AG04450 (cell line): ENCODE measurements at regions not wholly inside any gene's neighbourhood (a gene's known extent, or its start where the extent isn't known, plus 50 kb on each side); places are given as distances from the start of the nearest gene placed in this dataset.
"Not testable (repeated sequence)": the region's sequence is repeated elsewhere in the genome, so short reads cannot be mapped to it uniquely, and the experiment has no call there.

ENCODE experiments used
- CTCF ChIA-PET: fragments of 300-600, 350-600 bp; formaldehyde crosslinking; extraction: SDS; loops from one replicate; lab custom pipeline; 2022; ENCODE audit warnings: antibody characterized with exemption, inconsistent platforms; lab: Charles Lee
- POLR2A ChIA-PET: fragments of 350-600 bp; formaldehyde crosslinking; extraction: SDS; loops from one replicate; lab custom pipeline; 2021; ENCODE audit warnings: antibody characterized with exemption, inconsistent platforms; lab: Yijun Ruan, JAX
- DNase-seq: peaks from one replicate; pipeline ENCODE4 v3.0.0-alpha.2; 2011; ENCODE audit warnings: low read depth, low spot score
- H3K27ac ChIP-seq: one replicate; pipeline ENCODE4 v1.5.1; 2012; ENCODE audit warnings: low read depth, low read length, control low read depth
- H3K27me3 ChIP-seq: one replicate; pipeline ENCODE4 v1.6.0; 2012; ENCODE audit warnings: low read length; ENCODE audit not compliant: control insufficient read depth, insufficient read depth
- H3K4me3 ChIP-seq: 2 replicates; pipeline ENCODE4 v1.5.1; 2011; ENCODE audit warnings: mild to moderate bottlenecking, low read depth, low read length, control low read depth
- H3K9me3 ChIP-seq: 2 replicates; pipeline ENCODE4 v1.5.1; 2012; ENCODE audit warnings: low read length; ENCODE audit not compliant: control insufficient read depth, insufficient read depth
- TF ChIP-seq, protein P1 (sequence below): IDR thresholded peaks from 2 replicates; pipeline ENCODE4 v1.5.1; 2011; ENCODE audit warnings: low read depth, low read length, control low read depth, inconsistent platforms

DNA sequence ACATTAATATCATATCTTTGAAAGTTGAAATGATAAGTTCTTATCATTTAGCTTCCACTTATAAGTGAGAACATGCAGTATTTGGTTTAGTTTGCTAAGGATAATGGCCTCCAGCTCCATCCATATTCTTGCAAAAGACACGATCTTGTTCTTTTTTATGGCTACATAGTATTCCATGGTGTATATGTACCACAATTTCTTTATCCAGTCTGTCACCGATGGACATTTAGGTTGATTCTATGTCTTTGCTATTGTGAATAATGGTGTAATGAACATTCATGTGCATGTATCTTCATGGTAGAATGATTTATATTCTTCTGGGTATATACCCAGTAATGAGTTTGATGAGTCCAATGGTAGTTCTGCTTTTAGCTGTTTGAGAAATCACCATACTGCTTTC, 135.0 kb upstream of the PRR16 start:
- ChIA-PET CTCF (interaction anchor here (0.5 kb wide), 1 partner anchor 35 kb away, joined by 3 read pairs; no protein-coding TSS in a partner anchor), POLR2A (interaction anchor here (0.6 kb wide), 1 partner anchor 190 kb away, joined by 4 read pairs; no protein-coding TSS in a partner anchor)
- H3K4me3 ChIP-seq, result no peak overlapping the region
- H3K27ac ChIP-seq, result no peak overlapping the region
- H3K27me3 ChIP-seq, result no peaks in the 10 kb centered on the region
- DNase-seq, result no peak
- H3K9me3 ChIP-seq, result peaks cover 3% of the 10 kb centered on the region; the same call in 1 of the 2 replicates
- TF ChIP-seq, protein P1, sequence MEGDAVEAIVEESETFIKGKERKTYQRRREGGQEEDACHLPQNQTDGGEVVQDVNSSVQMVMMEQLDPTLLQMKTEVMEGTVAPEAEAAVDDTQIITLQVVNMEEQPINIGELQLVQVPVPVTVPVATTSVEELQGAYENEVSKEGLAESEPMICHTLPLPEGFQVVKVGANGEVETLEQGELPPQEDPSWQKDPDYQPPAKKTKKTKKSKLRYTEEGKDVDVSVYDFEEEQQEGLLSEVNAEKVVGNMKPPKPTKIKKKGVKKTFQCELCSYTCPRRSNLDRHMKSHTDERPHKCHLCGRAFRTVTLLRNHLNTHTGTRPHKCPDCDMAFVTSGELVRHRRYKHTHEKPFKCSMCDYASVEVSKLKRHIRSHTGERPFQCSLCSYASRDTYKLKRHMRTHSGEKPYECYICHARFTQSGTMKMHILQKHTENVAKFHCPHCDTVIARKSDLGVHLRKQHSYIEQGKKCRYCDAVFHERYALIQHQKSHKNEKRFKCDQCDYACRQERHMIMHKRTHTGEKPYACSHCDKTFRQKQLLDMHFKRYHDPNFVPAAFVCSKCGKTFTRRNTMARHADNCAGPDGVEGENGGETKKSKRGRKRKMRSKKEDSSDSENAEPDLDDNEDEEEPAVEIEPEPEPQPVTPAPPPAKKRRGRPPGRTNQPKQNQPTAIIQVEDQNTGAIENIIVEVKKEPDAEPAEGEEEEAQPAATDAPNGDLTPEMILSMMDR, result no peak

DNA sequence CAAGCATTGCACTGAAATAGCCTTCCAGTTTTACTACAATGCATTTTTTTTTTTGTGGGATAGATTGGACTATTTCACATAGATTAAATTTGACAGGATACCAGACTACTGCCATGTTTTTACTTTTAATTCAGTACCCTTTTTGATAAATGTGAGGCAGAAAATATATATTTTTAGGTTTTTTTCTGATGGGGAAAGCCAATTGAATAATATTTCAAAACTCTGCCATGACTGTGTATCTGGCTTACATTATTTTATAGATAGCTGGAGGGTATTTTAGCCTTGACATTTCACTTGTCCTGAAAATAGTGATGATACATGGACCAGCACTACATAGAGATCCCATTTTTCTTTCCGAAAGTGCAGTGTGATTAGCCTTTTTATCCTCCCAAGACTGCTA, 133.5 kb upstream of the PRR16 start:
- Histone ChIP-seq H3K9me3 (peaks cover 3% of the 10 kb centered on the region; the same call in 1 of the 2 replicates), H3K4me3 (no peak overlapping the region), H3K27ac (no peak overlapping the region), H3K27me3 (no peaks in the 10 kb centered on the region)
- ChIA-PET CTCF (no interaction called here), POLR2A (no interaction called here)
- TF ChIP-seq, protein P1, result no peak
- DNase-seq, result no peak

DNA sequence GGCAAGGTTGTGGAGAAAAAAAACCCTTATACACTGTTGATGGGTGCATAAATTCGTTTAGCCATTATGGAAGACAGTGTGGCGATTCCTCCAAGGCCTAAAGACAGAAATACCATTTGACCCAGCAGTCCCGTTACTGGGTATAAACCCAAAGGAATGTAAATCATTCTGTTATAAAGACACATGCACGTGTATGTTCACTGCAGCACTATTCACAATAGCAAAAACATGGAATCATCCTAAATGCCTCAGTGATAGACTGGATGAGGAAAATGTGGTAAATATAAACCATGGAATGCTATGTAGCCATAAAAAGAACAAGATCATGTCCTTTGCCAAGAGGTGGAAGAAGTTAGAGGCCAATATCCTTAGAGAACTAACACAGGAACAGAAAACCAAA, 119.9 kb upstream of the PRR16 start:
- Histone ChIP-seq H3K9me3 (no peaks in the 10 kb centered on the region), H3K27ac (no peak overlapping the region), H3K4me3 (no peak overlapping the region), H3K27me3 (no peaks in the 10 kb centered on the region)
- CTCF ChIA-PET, result no interaction called here
- POLR2A ChIA-PET, result no interaction called here
- DNase-seq, result no peak
- TF ChIP-seq, protein P1, result no peak

DNA sequence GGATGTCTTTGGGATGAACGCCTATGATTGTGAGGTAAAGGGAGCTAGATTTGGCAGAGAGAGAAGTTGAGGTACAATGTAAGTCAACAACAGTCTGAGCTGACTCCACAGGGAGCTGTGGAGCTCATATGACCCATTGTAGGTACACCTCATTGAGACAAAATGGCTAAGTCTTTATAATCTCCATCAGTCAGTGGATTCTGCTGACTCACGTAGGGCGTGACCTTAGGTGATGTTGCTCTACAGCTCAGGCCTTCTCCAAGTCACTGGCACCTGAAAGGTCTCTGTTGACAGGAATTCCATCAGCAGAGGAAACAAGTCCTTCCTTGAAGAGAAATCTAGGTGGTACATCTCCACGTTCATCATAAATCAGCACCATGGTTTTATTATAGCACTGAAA, 118.2 kb upstream of the PRR16 start:
- POLR2A ChIA-PET, result no interaction called here
- DNase-seq, result no peak

DNA sequence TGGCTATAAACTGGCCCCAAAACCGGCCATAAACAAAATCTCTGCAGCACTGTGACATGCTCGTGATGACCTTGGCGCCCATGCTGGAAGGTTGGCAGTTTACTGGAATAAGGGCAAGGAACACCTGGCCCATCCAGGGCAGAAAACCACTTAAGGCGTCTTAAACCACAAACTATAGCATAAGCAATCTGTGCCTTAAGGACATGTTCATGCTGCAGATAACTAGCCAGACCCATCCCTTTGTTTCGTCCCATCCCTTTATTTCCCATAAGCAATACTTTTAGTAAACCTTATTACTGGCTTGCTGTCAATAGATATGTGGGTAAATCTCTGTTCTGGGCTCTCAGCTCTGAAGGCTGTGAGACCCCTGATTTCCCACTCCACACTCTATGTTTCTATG, 113.0 kb upstream of the PRR16 start:
- H3K27ac ChIP-seq, DNase-seq, CTCF ChIA-PET, POLR2A ChIA-PET, H3K4me3 ChIP-seq, H3K27me3 ChIP-seq, H3K9me3 ChIP-seq: not testable (repeated sequence)

More for the DNA sequence above, 118.2 kb upstream of the PRR16 start:
- CTCF ChIA-PET, result no interaction called here
- Histone ChIP-seq H3K9me3 (peaks cover 2% of the 10 kb centered on the region; the same call in 1 of the 2 replicates), H3K4me3 (no peak overlapping the region), H3K27ac (no peak overlapping the region), H3K27me3 (no peaks in the 10 kb centered on the region)
- TF ChIP-seq, protein P1, result no peak
